HG02943 (cell line): ENCODE measurements at regions not wholly inside any gene's neighbourhood (a gene's known extent, or its start where the extent isn't known, plus 50 kb on each side); places are given as distances from the start of the nearest gene placed in this dataset.
"Not testable (repeated sequence)": the region's sequence is repeated elsewhere in the genome, so short reads cannot be mapped to it uniquely, and the experiment has no call there.

ENCODE experiments used
- ATAC-seq: cut with Tn5 transposase; IDR thresholded peaks from one replicate; pipeline ENCODE4 v1.9.1; 2021; ENCODE audit warnings: mild to moderate bottlenecking, low read depth, moderate library complexity; ENCODE audit not compliant: unreplicated experiment

GRCh38 chr1:219733511-219734174 is 120.7 kb upstream of the ZC3H11B start:
- ATAC-seq: no peak

GRCh38 chr1:219732814-219733491 is 120.0 kb upstream of the ZC3H11B start:
- ATAC-seq: no peak

GRCh38 chr1:219731771-219732170 is 118.9 kb upstream of the ZC3H11B start:
- ATAC-seq: no peak

GRCh38 chr1:219726480-219727272 is 113.8 kb upstream of the ZC3H11B start:
- ATAC-seq: no peak

- ATAC-seq: no peak
These were observed 111.5 kb upstream of the ZC3H11B start for GRCh38 chr1:219724440-219724839.

GRCh38 chr1:219717536-219717935 is 104.6 kb upstream of the ZC3H11B start:
- ATAC-seq: no peak

GRCh38 chr1:219716611-219717114 is 103.8 kb upstream of the ZC3H11B start:
- no peak for ATAC-seq

GRCh38 chr1:219713981-219714381 is 101.1 kb upstream of the ZC3H11B start:
- no peak for ATAC-seq

- ATAC-seq: no peak
These were observed 99.6 kb upstream of the ZC3H11B start for GRCh38 chr1:219712506-219712905.

GRCh38 chr1:219710529-219711194 is 97.8 kb upstream of the ZC3H11B start:
- no peak for ATAC-seq

GRCh38 chr1:219708919-219709543 is 96.1 kb upstream of the ZC3H11B start:
- ATAC-seq: no peak

GRCh38 chr1:219707885-219708284 is 95.0 kb upstream of the ZC3H11B start:
- ATAC-seq: not testable (repeated sequence)

- ATAC-seq: not testable (repeated sequence)
These were observed 91.4 kb upstream of the ZC3H11B start for GRCh38 chr1:219704331-219704730.

- ATAC-seq: no peak
These were observed 90.4 kb upstream of the ZC3H11B start for GRCh38 chr1:219703368-219703639.

GRCh38 chr1:219701476-219701875 is 88.6 kb upstream of the ZC3H11B start:
- ATAC-seq: no peak

GRCh38 chr1:219699870-219700269 is 87.0 kb upstream of the ZC3H11B start:
- ATAC-seq: no peak

- no peak for ATAC-seq
These were observed 84.8 kb upstream of the ZC3H11B start for GRCh38 chr1:219697682-219698081.

GRCh38 chr1:219692981-219693380 is 80.1 kb upstream of the ZC3H11B start:
- no peak for ATAC-seq

- no peak for ATAC-seq
These were observed 76.9 kb upstream of the ZC3H11B start for GRCh38 chr1:219689774-219690173.

- ATAC-seq: no peak
These were observed 74.9 kb upstream of the ZC3H11B start for GRCh38 chr1:219687779-219688178.
